GM12875 (cell line): ENCODE measurements at regions not wholly inside any gene's neighbourhood (a gene's known extent, or its start where the extent isn't known, plus 50 kb on each side); places are given as distances from the start of the nearest gene placed in this dataset.

Experiments used
- H3K4me3 ChIP-seq: one replicate; pipeline ENCODE4 v1.5.1; 2011; ENCODE audit warnings: low read depth, low read length, control low read depth
- TF ChIP-seq, protein P1 (sequence below): IDR thresholded peaks from 2 replicates; pipeline ENCODE4 v1.5.1; 2011; ENCODE audit warnings: low read depth, mild to moderate bottlenecking, control low read depth, inconsistent platforms, low read length, moderate library complexity, borderline replicate concordance; ENCODE audit not compliant: insufficient read depth

DNA sequence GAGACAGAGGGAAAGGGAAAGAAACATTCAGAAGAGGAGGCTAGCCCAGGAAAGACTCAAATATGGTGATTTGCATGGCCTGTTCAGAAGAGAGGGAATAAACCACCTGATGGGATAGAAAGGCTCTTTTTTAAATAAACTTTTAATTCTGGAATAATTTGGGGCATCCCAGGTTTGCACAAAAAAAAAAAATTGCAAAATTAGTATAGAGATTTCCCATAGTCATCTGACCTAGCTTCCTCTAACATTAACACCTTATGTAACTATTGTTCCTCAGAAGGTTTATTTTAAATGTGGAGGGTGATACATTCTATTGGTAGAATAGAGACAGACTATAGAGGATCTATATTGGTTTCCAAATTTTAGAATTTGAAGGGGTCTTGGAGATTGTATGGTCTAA lies 330.4 kb upstream of the SLC14A2 start:
- H3K4me3 ChIP-seq = no peak overlapping the region
- TF ChIP-seq, protein P1, sequence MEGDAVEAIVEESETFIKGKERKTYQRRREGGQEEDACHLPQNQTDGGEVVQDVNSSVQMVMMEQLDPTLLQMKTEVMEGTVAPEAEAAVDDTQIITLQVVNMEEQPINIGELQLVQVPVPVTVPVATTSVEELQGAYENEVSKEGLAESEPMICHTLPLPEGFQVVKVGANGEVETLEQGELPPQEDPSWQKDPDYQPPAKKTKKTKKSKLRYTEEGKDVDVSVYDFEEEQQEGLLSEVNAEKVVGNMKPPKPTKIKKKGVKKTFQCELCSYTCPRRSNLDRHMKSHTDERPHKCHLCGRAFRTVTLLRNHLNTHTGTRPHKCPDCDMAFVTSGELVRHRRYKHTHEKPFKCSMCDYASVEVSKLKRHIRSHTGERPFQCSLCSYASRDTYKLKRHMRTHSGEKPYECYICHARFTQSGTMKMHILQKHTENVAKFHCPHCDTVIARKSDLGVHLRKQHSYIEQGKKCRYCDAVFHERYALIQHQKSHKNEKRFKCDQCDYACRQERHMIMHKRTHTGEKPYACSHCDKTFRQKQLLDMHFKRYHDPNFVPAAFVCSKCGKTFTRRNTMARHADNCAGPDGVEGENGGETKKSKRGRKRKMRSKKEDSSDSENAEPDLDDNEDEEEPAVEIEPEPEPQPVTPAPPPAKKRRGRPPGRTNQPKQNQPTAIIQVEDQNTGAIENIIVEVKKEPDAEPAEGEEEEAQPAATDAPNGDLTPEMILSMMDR = no peak

DNA sequence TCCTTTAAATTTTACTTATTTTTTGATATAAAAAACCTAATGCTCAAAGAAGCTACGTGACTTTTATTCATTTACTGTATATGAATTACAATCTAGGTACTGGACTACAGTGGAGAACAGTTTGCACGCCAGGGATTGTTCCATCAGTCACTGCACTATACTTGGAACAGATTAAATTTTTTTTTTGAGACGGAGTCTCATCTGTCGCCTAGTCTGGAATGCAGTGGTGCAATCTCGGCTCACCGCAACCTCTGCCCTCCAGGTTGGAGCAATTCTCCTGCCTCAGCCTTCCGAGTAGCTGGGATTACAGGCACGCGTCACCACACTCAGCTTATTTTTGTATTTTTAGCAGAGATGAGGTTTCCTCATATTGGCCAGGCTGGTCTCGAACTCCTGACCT lies 330.0 kb upstream of the SLC14A2 start:
- H3K4me3 ChIP-seq = no peak overlapping the region
- TF ChIP-seq, protein P1 = no peak

DNA sequence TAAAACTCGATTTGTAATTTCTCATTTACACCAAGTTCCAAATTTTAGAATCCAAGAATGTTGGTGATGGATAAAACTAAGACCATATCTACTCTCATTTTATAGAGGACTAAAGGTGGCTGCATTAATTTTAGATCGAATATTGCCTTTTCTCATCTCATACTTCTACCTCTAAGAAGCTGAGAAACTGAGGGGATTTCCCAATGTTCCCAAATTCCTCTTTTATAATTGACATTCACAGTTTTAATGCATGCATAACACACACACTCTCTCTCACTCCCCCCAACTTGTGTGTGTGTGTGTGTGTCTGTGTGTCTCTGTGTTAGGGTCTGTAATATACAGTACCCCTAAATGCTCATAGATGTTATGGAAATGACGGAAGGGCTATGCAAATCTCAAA lies 328.8 kb upstream of the SLC14A2 start:
- no peak overlapping the region for H3K4me3 ChIP-seq
- TF ChIP-seq, protein P1 = no peak

DNA sequence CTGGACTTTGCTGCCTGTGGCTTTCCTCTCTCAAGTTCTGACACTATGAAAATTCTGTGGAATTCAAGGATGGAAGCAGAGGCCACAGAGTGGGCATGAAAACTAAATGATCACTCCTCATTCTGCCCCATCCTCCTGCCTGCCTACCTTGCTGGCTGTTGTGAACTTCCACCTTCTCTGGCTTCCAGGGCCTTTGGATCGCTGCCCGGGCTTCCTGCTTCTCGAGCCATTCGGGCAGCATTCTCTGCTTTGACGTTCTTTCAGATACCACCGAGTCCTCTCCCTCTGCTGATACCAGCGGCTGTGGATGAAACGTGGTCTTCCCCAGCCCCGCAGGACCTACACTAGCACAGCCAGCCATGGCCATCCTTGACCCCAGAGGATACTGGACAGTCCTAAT lies 327.7 kb upstream of the SLC14A2 start:
- TF ChIP-seq, protein P1 = no peak
- no peak overlapping the region for H3K4me3 ChIP-seq

DNA sequence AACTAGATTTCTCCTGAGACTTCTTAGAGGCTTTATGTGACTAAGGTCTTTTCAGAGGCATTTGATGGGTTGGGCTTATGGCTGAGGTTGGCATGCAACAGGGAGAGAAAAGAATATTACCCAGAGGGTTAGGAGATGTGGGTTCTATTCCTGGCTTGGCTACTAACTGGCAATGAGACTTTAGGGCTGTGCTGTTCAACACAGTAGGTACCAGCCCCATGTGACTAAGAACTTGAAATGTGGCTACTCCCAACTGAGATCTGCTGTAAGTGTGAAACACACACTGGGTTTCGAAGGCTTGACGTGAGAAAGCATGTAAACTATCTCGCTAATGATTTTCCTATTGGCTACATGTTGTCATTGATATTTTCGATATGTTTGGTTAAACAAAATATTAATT lies 324.9 kb upstream of the SLC14A2 start:
- H3K4me3 ChIP-seq = no peak overlapping the region
- TF ChIP-seq, protein P1 = no peak

DNA sequence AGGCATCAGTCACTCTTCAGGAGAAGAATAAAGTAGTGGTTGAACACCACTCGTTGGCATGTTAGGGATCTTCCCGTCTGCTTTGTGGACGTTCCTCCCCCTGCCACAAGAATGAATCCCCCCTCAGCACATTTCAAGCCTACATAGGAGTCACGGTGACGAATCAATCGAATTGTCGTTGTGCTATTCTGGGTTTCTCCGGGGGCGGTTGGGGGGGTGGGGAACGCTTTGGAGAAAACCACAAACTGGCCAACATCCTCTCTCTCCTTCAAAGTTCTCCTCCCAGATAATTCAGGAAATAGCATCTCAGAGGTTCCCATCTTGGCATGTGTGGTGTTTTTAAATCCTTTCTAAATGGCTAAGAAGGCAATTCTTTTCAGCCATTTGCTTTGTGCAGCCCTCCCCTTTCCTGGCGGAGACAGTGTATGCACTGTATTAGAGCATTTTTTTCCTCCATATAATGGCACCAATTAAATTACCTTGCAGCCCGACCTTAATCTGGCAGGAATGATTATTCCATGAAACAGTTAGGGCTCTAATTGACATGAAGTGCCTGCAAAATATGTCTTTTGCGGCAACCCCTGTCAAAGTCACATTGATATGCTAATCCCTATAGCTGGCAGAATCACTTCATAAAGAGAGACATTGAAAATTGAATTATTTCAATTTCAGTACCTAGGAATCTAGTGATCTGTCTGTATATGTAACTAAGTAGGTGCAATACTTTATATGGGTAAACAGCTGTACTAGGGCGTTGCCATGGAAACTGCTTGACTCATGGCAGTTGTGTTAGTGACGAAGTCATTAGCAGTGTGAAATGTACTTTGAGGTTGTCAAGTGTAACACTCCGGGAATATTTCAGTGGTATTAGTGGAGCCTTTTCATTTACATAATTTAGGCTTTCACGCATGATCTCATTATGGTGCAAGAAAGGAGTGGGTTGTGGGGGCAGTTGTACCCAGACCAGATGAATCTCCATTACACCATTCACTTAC lies 323.4 kb upstream of the SLC14A2 start:
- TF ChIP-seq, protein P1 = no peak
- no peak overlapping the region for H3K4me3 ChIP-seq

DNA sequence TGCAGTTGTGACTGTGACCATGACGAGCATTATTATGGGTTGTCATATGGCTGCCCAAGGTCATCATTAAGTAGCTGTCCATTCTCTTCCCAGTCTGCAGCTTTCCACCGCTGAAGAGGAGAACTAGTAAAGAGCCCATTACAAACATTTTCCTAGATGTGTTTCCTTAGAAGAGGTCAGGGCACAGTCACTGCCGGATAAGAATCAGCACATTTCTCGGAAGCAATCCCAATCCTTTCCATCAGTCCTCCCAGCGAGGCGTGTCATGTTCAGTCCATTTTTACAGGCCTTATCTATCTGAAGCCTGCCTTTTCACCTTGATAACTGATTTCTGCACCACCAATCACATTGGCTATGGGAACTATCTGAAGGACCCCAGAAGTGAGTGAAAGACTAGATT lies 319.9 kb upstream of the SLC14A2 start:
- TF ChIP-seq, protein P1 = no peak
- no peak overlapping the region for H3K4me3 ChIP-seq
